Natural killer cell (primary cell): ENCODE measurements at regions not wholly inside any gene's neighbourhood (a gene's known extent, or its start where the extent isn't known, plus 50 kb on each side); places are given as distances from the start of the nearest gene placed in this dataset.

Experiments used
- ATAC-seq, 3 donors: fragments of 150-1000 bp in 2 of 3; fragments of 200-7000 bp in 1 of 3; cut with Tn5 transposase; 1 replicate in 1 of 3; 2 replicates in 2 of 3; pipeline ENCODE4 v1.10.0; 2021; ENCODE audit warnings: mild to moderate bottlenecking in 2 of 3, moderate library complexity in 2 of 3
- DNase-seq, 2 donors: peaks; one replicate each; pipeline versions ENCODE4 v3.0.0 to v3.0.0-alpha.2; 2013 to 2021; ENCODE audit warnings: mixed read lengths in 1 of 2
- H3K27ac ChIP-seq: one replicate; pipeline ENCODE4 v1.5.1; 2013; ENCODE audit warnings: mild to moderate bottlenecking, low read length
- H3K27me3 ChIP-seq: one replicate; pipeline ENCODE4 v1.6.1; 2013; ENCODE audit warnings: low read length; ENCODE audit not compliant: control insufficient read depth, insufficient read depth
- H3K36me3 ChIP-seq: one replicate; pipeline ENCODE4 v1.6.1; 2013; ENCODE audit warnings: low read length; ENCODE audit not compliant: control insufficient read depth, insufficient read depth
- H3K4me1 ChIP-seq: one replicate; pipeline ENCODE4 v1.6.1; 2013; ENCODE audit warnings: low read length; ENCODE audit not compliant: control insufficient read depth, insufficient read depth
- H3K4me3 ChIP-seq: one replicate; pipeline ENCODE4 v1.5.1; 2013; ENCODE audit warnings: low read length
- H3K9me3 ChIP-seq: one replicate; pipeline ENCODE4 v1.6.1; 2013; ENCODE audit warnings: low read length; ENCODE audit not compliant: control insufficient read depth, insufficient read depth
- H3K27ac Mint-ChIP-seq, 2 donors: one replicate each; pipeline ENCODE4 v1.8.0; 2022; ENCODE audit warnings: mild to moderate bottlenecking in 2 of 2, mixed read lengths in 2 of 2, moderate library complexity in 1 of 2
- H3K27me3 Mint-ChIP-seq, 2 donors: one replicate each; pipeline ENCODE4 v1.8.0; 2022; ENCODE audit warnings: low read depth in 2 of 2, mixed read lengths in 2 of 2
- H3K36me3 Mint-ChIP-seq: one replicate; pipeline ENCODE4 v1.8.0; 2022; ENCODE audit warnings: mixed read lengths
- H3K4me1 Mint-ChIP-seq, 2 donors: one replicate each; pipeline ENCODE4 v1.8.0; 2022; ENCODE audit warnings: mixed read lengths in 2 of 2
- H3K4me3 Mint-ChIP-seq: one replicate; pipeline ENCODE4 v1.8.0; 2022; ENCODE audit warnings: mild to moderate bottlenecking, moderate library complexity, mixed read lengths
- H3K9me3 Mint-ChIP-seq, 2 donors: one replicate each; pipeline ENCODE4 v1.8.0; 2022; ENCODE audit warnings: mixed read lengths in 2 of 2
- WGBS: methylation state at CpG from one replicate; pipeline ENCODE4 v1.1.7; 2013; ENCODE audit warnings: missing lambda C conversion rate; ENCODE audit not compliant: insufficient coverage; 5-methylcytosine and 5-hydroxymethylcytosine counted together
- intact Hi-C: fragments of 100-400 bp; cut with micrococcal nuclease; formaldehyde crosslinking; loops from one replicate; pipeline ENCODE4 v1.14.2; 2022
- TF ChIP-seq, protein P1 (sequence below): fragments of 200-600 bp; IDR thresholded peaks from one replicate; pipeline ENCODE4 v1.8.0; 2022; ENCODE audit warnings: antibody characterized with exemption

- 80% methylated on average over 5 of the region's 5 CpGs for WGBS
- no peaks in the 10 kb centered on the region for H3K9me3 ChIP-seq
- no peaks in the 10 kb centered on the region for H3K36me3 Mint-ChIP-seq
- no peak overlapping the region for H3K27ac ChIP-seq
- TF ChIP-seq, protein P1, sequence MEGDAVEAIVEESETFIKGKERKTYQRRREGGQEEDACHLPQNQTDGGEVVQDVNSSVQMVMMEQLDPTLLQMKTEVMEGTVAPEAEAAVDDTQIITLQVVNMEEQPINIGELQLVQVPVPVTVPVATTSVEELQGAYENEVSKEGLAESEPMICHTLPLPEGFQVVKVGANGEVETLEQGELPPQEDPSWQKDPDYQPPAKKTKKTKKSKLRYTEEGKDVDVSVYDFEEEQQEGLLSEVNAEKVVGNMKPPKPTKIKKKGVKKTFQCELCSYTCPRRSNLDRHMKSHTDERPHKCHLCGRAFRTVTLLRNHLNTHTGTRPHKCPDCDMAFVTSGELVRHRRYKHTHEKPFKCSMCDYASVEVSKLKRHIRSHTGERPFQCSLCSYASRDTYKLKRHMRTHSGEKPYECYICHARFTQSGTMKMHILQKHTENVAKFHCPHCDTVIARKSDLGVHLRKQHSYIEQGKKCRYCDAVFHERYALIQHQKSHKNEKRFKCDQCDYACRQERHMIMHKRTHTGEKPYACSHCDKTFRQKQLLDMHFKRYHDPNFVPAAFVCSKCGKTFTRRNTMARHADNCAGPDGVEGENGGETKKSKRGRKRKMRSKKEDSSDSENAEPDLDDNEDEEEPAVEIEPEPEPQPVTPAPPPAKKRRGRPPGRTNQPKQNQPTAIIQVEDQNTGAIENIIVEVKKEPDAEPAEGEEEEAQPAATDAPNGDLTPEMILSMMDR, result no peak
- no peaks in the 10 kb centered on the region for H3K36me3 ChIP-seq
- H3K9me3 Mint-ChIP-seq, result no peaks in the 10 kb centered on the region
- H3K4me1 ChIP-seq, result no peaks in the 10 kb centered on the region
- DNase-seq, result no peak
- intact Hi-C loops, result no loop called here
- no peak overlapping the region for H3K27ac Mint-ChIP-seq
- ATAC-seq, result no peak
- H3K4me3 ChIP-seq, result no peak overlapping the region
- H3K27me3 ChIP-seq, result no peaks in the 10 kb centered on the region
- H3K4me3 Mint-ChIP-seq, result no peak overlapping the region
- no peaks in the 10 kb centered on the region for H3K4me1 Mint-ChIP-seq
- H3K27me3 Mint-ChIP-seq, result peaks cover 2 to 10% of the 10 kb centered on the region in 2 donors
Measured at GRCh38 chr2:147389218-147389617, 455.6 kb upstream of the ACVR2A start.

DNA sequence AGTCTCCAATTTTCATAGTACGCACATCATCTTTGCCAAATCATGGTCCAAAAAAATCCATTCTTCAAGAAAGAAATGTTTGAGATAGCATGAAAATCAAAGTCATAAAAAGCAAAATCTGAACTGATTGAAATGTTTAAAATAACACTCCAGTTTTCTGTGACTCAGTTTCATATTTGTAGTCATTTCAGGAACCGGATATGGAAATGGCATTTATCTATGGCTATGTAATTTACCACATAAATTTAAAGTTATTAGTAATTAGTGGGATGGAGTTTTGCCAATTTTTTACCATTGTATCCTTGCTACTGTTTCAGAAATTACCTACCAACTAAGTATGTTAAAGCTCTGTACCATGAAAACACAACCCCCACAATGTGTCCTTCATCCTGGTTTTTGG, 456.6 kb upstream of the ACVR2A start:
- no peaks in the 10 kb centered on the region for H3K9me3 Mint-ChIP-seq

DNA sequence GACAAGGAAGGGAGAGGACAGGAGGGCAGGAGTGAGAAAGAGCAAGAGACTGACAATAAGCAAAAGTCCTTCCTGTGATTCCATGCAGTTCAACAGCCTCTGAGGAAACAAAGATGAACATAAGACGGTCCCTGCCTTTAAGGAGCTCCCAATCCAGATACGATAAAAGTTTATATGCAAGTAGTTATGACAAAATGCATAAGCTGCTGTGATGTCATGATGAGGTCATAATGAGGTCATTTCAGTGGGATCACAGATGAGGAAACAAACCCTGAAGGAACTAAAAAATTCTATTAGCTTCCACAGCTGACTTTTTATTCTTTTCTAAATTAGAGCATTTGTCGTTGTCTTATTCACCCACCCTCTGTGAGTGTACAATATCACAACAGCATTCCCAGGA, 458.5 kb upstream of the ACVR2A start:
- Mint-ChIP-seq H3K9me3 (no peaks in the 10 kb centered on the region), H3K27me3 (peaks cover 2 to 10% of the 10 kb centered on the region in 2 donors), H3K4me1 (no peaks in the 10 kb centered on the region), H3K36me3 (no peaks in the 10 kb centered on the region), H3K4me3 (no peak overlapping the region), H3K27ac (no peak overlapping the region)
- H3K27me3 ChIP-seq, result no peaks in the 10 kb centered on the region
- no peak overlapping the region for H3K4me3 ChIP-seq
- intact Hi-C loops, result no loop called here
- H3K9me3 ChIP-seq, result no peaks in the 10 kb centered on the region
- H3K36me3 ChIP-seq, result no peaks in the 10 kb centered on the region
- ATAC-seq (no peak), DNase-seq (no peak)
- TF ChIP-seq, protein P1, result no peak
- H3K4me1 ChIP-seq, result no peaks in the 10 kb centered on the region
- 83% methylated on average over 3 of the region's 3 CpGs for WGBS
- no peak overlapping the region for H3K27ac ChIP-seq

More for the DNA sequence above, 456.6 kb upstream of the ACVR2A start:
- Histone ChIP-seq H3K9me3 (no peaks in the 10 kb centered on the region), H3K27me3 (no peaks in the 10 kb centered on the region), H3K36me3 (no peaks in the 10 kb centered on the region), H3K27ac (no peak overlapping the region), H3K4me3 (no peak overlapping the region), H3K4me1 (no peaks in the 10 kb centered on the region)
- TF ChIP-seq, protein P1, result no peak
- Mint-ChIP-seq H3K4me3 (no peak overlapping the region), H3K27ac (no peak overlapping the region), H3K4me1 (no peaks in the 10 kb centered on the region), H3K36me3 (no peaks in the 10 kb centered on the region), H3K27me3 (peaks cover 2 to 10% of the 10 kb centered on the region in 2 donors)
- intact Hi-C loops, result no loop called here
- WGBS, result no CpG with 5 or more reads among the region's 2 CpGs
- no peak for DNase-seq
- ATAC-seq, result no peak

DNA sequence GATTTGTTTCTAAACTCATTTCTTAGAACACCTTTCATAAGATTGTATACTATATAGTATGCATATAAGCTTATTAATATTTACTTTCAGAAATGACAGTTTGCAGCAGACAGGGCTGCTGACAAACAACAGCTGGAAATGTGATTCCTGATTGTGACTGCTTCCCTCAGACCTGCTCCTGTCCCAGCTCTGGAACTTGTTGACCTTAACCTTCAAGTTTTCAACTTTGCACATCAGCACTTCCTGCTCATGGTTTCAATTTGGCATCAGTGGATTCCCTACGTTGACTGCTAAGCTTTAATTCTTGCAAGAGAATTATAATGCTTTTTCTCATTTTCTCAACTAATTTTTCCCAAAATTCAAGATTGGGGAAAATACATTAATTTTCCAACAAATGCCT, 459.2 kb upstream of the ACVR2A start:
- H3K27me3 Mint-ChIP-seq, result peaks cover 2 to 10% of the 10 kb centered on the region in 2 donors
- no peak overlapping the region for H3K27ac ChIP-seq
- 68% methylated on average over 1 of the region's 1 CpG for WGBS
- ATAC-seq, result no peak
- TF ChIP-seq, protein P1, result no peak
- no peaks in the 10 kb centered on the region for H3K36me3 ChIP-seq
- no peaks in the 10 kb centered on the region for H3K9me3 Mint-ChIP-seq
- H3K4me1 ChIP-seq, result no peaks in the 10 kb centered on the region
- H3K4me3 ChIP-seq, result no peak overlapping the region
- H3K9me3 ChIP-seq, result no peaks in the 10 kb centered on the region
- no peaks in the 10 kb centered on the region for H3K27me3 ChIP-seq
- DNase-seq, result no peak
- intact Hi-C loops, result no loop called here
- H3K4me1 Mint-ChIP-seq, result no peaks in the 10 kb centered on the region
- H3K36me3 Mint-ChIP-seq, result no peaks in the 10 kb centered on the region
- no peak overlapping the region for H3K4me3 Mint-ChIP-seq
- no peak overlapping the region for H3K27ac Mint-ChIP-seq
